Brain microvascular endothelial cell (primary cell): ENCODE measurements at regions not wholly inside any gene's neighbourhood (a gene's known extent, or its start where the extent isn't known, plus 50 kb on each side); places are given as distances from the start of the nearest gene placed in this dataset.

Source experiments
- DNase-seq: peaks from one replicate; pipeline ENCODE4 v3.0.0-alpha.2; 2020
- H3K27ac ChIP-seq: fragments of 250-450 bp; sonication (Bioruptor Pico); 2 replicates; pipeline ENCODE4 v1.5.1; 2020; ENCODE audit warnings: mild to moderate bottlenecking, moderate library complexity
- H3K27me3 ChIP-seq: fragments of 250-450 bp; sonication (Bioruptor Pico); replicated peaks from 2 replicates; pipeline ENCODE4 v1.5.1; 2020; ENCODE audit warnings: mild to moderate bottlenecking
- H3K36me3 ChIP-seq: fragments of 250-450 bp; sonication (Bioruptor Pico); replicated peaks from 2 replicates; pipeline ENCODE4 v1.5.1; 2020; ENCODE audit warnings: mild to moderate bottlenecking
- H3K4me3 ChIP-seq: 2 replicates; pipeline ENCODE4 v1.5.1; 2011; ENCODE audit warnings: low read depth, mild to moderate bottlenecking, control low read depth, low read length, moderate library complexity
- in situ Hi-C: cut with HindIII; loops from 2 replicates; pipeline ENCODE4 v1.10.0; 2017; ENCODE audit warnings: low sequenced_read_pairs, low pct_ligation_motif_present
- TF ChIP-seq, protein P1 (sequence below): IDR thresholded peaks from 2 replicates; pipeline ENCODE4 v1.5.1; 2011; ENCODE audit warnings: low read depth, mild to moderate bottlenecking, moderate library complexity, low read length, control low read depth, inconsistent platforms; ENCODE audit errors: missing control alignments

DNA sequence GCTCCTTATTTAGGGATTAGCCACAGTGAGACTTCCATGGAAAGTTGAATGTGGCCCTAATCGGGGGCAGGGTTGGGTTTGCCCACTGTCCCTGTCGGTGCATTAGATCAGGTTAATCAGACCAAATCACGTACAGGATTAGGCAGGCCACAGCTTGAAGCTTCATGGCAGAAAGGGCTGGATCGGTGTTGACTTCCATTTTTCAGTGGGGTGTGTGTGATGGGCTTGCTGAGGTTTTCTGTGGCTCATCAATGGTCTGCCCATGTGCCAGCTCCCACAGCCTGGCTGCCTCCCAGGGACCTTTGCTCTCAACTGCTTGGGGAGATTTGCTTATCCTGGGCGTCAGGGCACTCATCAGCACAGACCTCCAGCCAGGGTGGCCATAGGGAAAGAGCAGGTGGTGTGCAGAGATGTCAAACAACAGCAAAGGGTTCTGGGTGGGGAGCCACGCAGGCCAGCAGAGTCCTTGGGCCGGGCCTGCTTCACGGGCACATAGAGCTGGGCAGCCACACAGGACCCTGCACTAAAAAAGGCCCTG, 130.7 kb downstream of the TFAP2C start:
- no peaks in the 10 kb centered on the region for H3K27me3 ChIP-seq
- TF ChIP-seq, protein P1, sequence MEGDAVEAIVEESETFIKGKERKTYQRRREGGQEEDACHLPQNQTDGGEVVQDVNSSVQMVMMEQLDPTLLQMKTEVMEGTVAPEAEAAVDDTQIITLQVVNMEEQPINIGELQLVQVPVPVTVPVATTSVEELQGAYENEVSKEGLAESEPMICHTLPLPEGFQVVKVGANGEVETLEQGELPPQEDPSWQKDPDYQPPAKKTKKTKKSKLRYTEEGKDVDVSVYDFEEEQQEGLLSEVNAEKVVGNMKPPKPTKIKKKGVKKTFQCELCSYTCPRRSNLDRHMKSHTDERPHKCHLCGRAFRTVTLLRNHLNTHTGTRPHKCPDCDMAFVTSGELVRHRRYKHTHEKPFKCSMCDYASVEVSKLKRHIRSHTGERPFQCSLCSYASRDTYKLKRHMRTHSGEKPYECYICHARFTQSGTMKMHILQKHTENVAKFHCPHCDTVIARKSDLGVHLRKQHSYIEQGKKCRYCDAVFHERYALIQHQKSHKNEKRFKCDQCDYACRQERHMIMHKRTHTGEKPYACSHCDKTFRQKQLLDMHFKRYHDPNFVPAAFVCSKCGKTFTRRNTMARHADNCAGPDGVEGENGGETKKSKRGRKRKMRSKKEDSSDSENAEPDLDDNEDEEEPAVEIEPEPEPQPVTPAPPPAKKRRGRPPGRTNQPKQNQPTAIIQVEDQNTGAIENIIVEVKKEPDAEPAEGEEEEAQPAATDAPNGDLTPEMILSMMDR: no peak
- H3K36me3 ChIP-seq: no peaks in the 10 kb centered on the region
- no peak overlapping the region for H3K4me3 ChIP-seq
- H3K27ac ChIP-seq: no peak overlapping the region
- in situ Hi-C loops: no loop called here
- DNase-seq: no peak

DNA sequence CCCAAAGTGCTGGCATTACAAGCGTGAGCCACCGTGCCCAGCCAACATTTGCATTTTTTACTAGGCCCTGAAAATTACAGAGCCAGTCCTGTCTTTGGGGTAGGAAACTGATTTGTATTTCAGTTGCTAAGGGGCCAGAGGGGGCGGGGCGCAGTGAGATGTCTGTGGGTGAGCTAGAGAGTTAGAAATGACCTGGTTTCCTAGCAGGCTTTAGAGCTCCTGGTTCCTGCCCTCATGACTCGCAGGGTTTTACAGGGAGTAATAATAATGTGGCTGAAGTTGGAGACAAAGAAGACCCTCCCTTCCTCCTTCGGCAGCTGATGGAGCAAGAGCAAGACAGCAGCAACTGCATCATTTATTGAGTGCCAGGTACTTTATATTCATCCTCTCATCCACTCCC, 131.5 kb downstream of the TFAP2C start:
- TF ChIP-seq, protein P1: no peak
- Histone ChIP-seq H3K27ac (no peak overlapping the region), H3K4me3 (no peak overlapping the region), H3K36me3 (no peaks in the 10 kb centered on the region), H3K27me3 (no peaks in the 10 kb centered on the region)
- in situ Hi-C loops: no loop called here
- no peak for DNase-seq

DNA sequence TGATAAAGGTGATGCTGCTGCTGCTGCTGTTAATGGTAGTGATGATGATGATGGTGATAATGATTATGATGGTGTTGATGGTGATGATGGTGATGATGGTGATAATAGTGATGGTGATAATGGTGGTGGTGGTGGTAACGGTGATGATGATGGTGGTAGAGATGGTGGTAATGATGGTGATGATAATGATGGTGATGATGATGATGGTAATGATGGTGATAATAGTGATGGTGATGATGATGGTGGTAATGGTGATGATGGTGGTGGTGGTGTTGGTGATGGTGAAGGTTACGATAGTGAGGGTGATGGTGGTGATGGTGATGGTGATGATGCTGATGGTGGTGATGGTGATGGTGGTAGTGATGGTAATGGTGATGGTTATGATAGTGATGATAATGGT, 132.3 kb downstream of the TFAP2C start:
- H3K27ac ChIP-seq: no peak overlapping the region
- TF ChIP-seq, protein P1: no peak
- no peaks in the 10 kb centered on the region for H3K27me3 ChIP-seq
- in situ Hi-C loops: no loop called here
- no peak for DNase-seq
- no peaks in the 10 kb centered on the region for H3K36me3 ChIP-seq
- no peak overlapping the region for H3K4me3 ChIP-seq

DNA sequence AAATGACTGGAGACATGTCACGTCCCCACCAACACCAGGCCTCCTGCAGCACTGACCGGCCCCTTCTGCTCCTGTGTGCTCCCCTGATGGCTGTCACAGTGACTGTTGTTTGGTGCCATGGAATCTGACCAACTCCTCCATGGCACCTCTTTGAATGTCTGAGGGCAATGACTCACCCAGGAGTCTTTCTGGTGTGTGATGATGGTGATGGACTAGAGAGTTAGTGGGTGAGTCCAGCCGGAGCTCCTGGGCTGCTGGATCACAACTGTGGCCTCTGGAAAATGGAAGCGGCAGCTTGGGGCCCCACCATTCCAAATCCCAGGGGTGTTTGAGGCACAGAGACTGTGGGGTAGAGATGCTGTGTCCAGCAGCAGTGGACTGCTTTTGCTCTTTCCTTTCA, 133.3 kb downstream of the TFAP2C start:
- H3K4me3 ChIP-seq: no peak overlapping the region
- H3K27me3 ChIP-seq: no peaks in the 10 kb centered on the region
- H3K27ac ChIP-seq: no peak overlapping the region
- in situ Hi-C loops: no loop called here
- TF ChIP-seq, protein P1: no peak
- no peaks in the 10 kb centered on the region for H3K36me3 ChIP-seq
- DNase-seq: no peak

DNA sequence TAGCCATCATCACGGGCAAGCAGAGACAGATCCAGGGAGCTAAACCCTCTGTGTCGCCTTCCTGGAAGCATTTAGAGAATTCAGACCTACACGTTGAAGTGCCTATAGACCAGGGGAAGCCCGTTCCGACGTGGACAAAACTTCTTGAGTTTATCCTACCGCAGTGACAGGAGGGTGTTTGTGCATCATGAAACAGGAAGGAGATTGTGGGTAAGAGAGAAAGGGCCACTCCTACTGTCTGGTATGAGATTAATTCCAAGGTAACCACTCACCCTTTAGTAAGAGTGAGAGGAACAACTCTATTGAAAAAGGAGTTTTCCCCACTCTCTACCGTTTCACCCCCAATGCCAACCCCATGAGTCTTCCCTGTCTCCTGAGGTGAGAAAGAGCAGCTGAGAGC, 133.7 kb downstream of the TFAP2C start:
- in situ Hi-C loops: no loop called here
- Histone ChIP-seq H3K36me3 (no peaks in the 10 kb centered on the region), H3K4me3 (no peak overlapping the region), H3K27me3 (no peaks in the 10 kb centered on the region), H3K27ac (no peak overlapping the region)
- DNase-seq: no peak
- TF ChIP-seq, protein P1: no peak

DNA sequence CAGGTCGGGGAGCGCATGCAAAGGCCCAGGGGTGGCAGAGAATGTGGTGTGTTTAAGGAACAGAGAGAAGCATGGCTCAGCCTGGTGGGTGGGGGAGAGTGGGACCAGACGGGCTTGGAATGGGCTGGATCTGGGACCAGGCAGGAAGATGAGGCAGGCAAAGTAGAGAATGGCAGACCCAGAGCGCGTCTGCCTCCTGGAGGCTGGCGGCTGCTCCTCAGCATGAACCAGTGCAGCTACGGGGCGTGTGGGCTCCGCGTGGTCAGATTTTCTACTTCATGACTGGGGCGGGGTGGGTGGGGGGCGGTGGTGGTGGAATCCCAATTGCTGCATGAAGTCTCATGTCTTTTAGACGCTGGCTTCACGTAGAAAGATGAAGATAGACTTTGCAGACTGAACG, 135.6 kb downstream of the TFAP2C start:
- Histone ChIP-seq H3K4me3 (no peak overlapping the region), H3K36me3 (no peaks in the 10 kb centered on the region), H3K27me3 (no peaks in the 10 kb centered on the region), H3K27ac (no peak overlapping the region)
- TF ChIP-seq, protein P1: no peak
- DNase-seq: no peak
- in situ Hi-C loops: no loop called here
